NT2/D1 (cell line): ENCODE measurements at regions not wholly inside any gene's neighbourhood (a gene's known extent, or its start where the extent isn't known, plus 50 kb on each side); places are given as distances from the start of the nearest gene placed in this dataset.

Source experiments
- SUZ12 ChIP-seq: IDR thresholded peaks from 2 replicates; pipeline ENCODE4 v1.6.1; 2011; ENCODE audit not compliant: insufficient read length, insufficient read depth; ENCODE audit errors: extremely low read depth
- YY1 ChIP-seq: IDR thresholded peaks from 2 replicates; pipeline ENCODE4 v1.6.1; 2011; ENCODE audit not compliant: insufficient read length, insufficient read depth
- ZNF274 ChIP-seq: IDR thresholded peaks from 2 replicates; pipeline ENCODE4 v1.6.1; 2011; ENCODE audit warnings: mild to moderate bottlenecking, low read depth, low read length

GRCh38 chr1:5222626-5223025 is 568.2 kb downstream of the AJAP1 start:
- TF ChIP-seq YY1 (no peak), SUZ12 (no peak), ZNF274 (no peak)
